Smooth muscle cell of the brain vasculature (primary cell): ENCODE measurements at regions not wholly inside any gene's neighbourhood (a gene's known extent, or its start where the extent isn't known, plus 50 kb on each side); places are given as distances from the start of the nearest gene placed in this dataset.
"Not testable (repeated sequence)": the region's sequence is repeated elsewhere in the genome, so short reads cannot be mapped to it uniquely, and the experiment has no call there.

ENCODE experiments used
- DNase-seq: peaks from one replicate; pipeline ENCODE4 v3.0.0-alpha.2; 2012; ENCODE audit warnings: low read depth, low spot score

GRCh38 chr3:158882445-158882844, 80.6 kb downstream of the MFSD1 start:
- DNase-seq = no peak

GRCh38 chr3:158896729-158897128, 94.9 kb downstream of the MFSD1 start:
- no peak for DNase-seq

DNA sequence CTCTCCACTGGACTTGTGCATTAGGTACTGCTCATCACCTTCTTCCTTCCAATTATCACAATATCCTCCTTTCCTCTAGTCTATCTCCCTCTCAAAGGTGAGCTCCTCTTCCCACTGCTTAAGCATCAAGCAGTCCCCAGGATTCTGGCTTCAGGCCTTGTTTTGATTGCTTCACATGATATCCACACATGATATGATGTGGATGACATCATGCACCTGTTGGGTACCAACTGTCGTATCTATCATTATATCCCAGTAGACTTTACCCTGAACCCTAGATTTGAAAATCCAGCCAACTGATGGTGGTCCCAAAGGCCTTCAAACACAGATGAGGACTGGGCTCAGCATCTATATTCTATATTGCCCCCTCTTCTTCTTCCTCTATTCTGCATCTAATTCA, 104.9 kb downstream of the MFSD1 start:
- DNase-seq = no peak

DNA sequence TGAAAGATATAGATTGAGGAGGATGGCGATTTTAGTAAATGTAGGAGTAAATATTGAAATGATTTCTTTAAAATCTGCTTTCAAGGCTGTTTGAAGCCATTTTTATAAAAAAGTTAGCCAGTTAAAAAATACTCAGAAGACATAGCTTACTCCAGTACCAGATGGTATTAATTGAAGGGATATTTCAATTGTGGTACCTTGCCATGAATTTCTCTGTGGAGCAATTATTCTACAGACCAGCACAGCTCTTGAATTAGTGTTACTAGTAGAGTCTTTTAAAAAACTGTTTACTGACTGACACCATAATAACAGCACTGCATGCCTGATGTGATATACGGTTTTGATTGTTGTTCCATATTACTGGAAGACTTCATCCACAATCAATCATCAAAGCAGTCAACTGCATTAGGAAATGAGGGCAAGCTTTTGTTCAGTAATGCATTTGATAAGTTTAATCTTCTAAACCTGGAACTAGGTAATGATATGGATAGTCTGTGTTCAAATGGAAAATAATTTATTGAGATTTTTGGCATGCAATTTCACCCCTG, 106.4 kb downstream of the MFSD1 start:
- DNase-seq = no peak

DNA sequence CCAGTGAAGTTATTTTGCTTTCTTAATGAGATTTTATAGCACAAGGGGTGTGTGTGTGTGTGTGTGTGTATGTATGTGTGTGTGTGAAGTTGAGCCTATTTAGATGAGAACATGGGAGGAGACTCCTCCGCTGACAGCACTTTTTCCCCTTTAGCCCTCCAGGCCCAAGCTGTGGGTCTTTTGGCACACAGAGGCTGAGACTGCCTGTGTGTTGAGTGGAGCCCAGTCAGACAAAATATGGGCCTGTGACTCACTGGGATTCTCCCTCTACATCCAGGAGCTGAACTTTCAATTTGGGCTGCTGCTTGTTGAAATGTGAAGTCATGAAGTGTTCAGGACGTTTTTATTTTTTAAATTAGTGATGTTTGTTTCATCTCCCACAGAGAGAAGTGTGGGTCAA, 108.0 kb downstream of the MFSD1 start:
- DNase-seq = no peak

DNA sequence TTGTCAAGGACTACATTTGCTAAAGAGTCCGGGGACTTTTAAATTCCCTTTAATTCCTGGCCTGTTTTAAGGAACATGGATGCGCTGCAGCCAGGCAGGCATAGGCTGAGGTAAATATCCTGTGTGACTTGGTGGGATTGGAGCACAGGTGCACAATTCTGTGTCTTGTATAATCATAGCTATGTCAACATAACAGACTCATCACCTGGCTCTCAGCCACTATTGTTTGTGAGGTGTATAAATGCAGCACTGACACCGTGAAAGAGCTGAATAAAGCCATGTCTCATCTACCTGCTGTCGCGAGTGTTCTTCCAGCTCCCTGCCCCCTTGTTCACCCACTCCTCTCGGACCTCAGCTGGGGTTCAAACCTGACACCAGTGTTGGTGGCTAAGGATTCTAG, 109.7 kb downstream of the MFSD1 start:
- DNase-seq = no peak

- DNase-seq = no peak
These were observed 110.3 kb downstream of the MFSD1 start for GRCh38 chr3:158912188-158912587.

GRCh38 chr3:158912621-158913020, 110.8 kb downstream of the MFSD1 start:
- DNase-seq = no peak

GRCh38 chr3:158916111-158916510, 114.3 kb downstream of the MFSD1 start:
- DNase-seq = no peak

GRCh38 chr3:158918008-158918407, 116.2 kb downstream of the MFSD1 start:
- DNase-seq = peak; percentile 61

DNA sequence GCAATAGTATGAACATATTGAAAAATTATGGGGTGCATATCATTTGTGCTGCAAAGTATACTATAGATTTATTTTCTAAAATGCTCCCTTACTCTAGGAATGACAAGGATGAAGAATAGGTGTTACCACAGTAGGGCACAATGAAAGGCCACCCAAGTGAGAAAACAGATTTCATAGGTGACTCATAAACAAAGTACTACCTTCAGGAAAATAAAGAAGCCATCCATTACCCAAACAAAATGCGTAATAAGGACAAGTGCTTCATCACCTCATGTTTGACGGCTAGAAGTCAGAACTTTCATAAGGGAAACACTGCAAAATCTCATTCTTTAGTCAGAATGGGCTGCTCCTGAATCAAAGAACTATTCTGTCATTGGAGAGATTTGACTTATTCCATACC, 116.6 kb downstream of the MFSD1 start:
- DNase-seq = no peak

- DNase-seq = no peak
These were observed 118.5 kb downstream of the MFSD1 start for GRCh38 chr3:158920371-158920770.

DNA sequence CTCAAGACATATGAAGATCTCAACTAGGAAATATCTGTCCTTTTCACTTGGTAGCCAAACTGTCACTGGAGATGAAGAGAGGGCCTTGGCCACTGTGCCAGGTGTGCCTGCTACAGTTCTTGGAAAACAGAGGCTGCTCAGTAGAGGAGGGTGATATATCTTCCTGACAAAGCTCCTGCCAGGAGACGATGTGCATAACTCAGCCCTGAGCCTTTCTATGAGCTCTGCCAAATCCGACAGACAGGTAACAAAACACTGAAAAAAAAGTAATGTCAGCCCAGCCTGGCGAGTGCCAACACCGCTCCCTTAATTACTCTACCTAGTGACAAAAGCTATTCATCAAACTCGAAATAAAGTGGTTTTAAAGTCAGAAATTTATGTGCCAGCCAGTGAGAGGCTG, 123.2 kb downstream of the MFSD1 start:
- DNase-seq = no peak

DNA sequence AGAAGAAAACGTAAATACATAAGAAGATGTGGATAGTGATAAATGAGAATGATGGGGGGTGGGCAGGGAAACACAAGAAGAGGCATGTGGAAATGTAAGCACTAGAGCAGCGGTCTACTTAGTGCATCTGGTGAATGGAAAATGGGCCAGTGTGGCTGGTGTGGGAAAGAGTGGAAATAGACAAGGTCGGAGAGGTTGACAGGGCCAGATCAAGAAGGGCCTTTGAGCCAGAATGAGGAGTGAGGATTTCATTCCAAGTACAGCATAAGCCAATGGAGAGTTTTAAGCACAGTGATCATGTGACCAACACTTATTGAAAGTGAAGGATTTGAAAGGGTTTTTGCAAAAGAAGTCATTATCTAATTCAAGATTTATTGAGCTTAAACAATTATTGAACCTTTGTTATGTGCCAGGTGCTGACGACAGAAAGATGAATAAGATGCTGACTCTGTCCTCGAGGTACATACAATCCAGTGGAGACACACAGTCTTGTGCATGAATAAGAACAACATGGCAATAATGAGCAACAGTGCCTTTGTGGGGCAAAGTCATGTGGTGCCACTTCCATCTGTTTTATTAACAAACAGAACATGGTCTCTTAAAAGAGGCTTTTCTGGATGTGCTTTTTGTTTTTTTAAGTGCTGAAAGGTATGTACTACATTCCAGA, 124.1 kb downstream of the MFSD1 start:
- no peak for DNase-seq

GRCh38 chr3:158935846-158936245, 134.0 kb downstream of the MFSD1 start:
- DNase-seq = no peak

- DNase-seq = no peak
These were observed 134.8 kb downstream of the MFSD1 start for GRCh38 chr3:158936530-158937113.

- DNase-seq = no peak
These were observed 148.5 kb downstream of the MFSD1 start for GRCh38 chr3:158950178-158950901.

GRCh38 chr3:158953131-158953530, 151.3 kb downstream of the MFSD1 start:
- DNase-seq = no peak

- no peak for DNase-seq
These were observed 152.6 kb downstream of the MFSD1 start for GRCh38 chr3:158954420-158954819.

GRCh38 chr3:158957777-158958176, 155.9 kb downstream of the MFSD1 start:
- DNase-seq = not testable (repeated sequence)

- DNase-seq = no peak
These were observed 157.0 kb downstream of the MFSD1 start for GRCh38 chr3:158958873-158959272.

- no peak for DNase-seq
These were observed 159.6 kb downstream of the MFSD1 start for GRCh38 chr3:158961471-158961870.

GRCh38 chr3:158961911-158962310, 160.1 kb downstream of the MFSD1 start:
- no peak for DNase-seq
